ENCODE measurements at regions not wholly inside any gene's neighbourhood (a gene's known extent, or its start where the extent isn't known, plus 50 kb on each side); places are given as distances from the start of the nearest gene placed in this dataset.

DNA sequence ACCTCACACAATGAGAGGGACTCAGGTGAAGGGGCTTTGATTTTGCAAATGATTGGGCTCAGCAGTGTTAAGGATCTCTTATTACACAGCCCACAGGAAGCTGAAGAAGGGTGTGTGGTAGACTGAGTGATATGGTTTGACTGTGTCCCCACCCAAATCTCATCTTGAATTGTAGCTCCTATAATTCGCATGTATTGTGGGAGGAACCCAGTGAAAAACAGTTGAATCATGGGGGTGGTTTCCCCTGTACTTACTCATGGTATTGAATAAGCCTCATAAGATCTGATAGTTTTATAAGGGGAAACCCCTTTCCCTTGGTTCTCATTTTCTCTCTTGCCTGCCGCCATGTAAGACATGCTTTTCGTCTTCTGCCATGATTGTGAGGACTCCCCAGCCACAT, 132.5 kb upstream of the FBXL7 start:
- TF ChIP-seq POLR2AphosphoS5 (IDR thresholded peaks at IDR 0.05; ENCODE audit: low read depth, low read length) (no peak), EZH2 (IDR thresholded peaks at IDR 0.05; ENCODE audit: low read depth, low read length, severe bottlenecking) (no peak), MAFK (IDR thresholded peaks at IDR 0.05; ENCODE audit: low read depth, low read length) (no peak), EP300 (IDR thresholded peaks at IDR 0.05; ENCODE audit: borderline replicate concordance in 1 of 2, low read depth in 2 of 2, low read length in 2 of 2) (no peak), BRCA1 (IDR thresholded peaks at IDR 0.05; ENCODE audit: low read depth, low read length) (no peak), POLR2A (IDR thresholded peaks at IDR 0.05; ENCODE audit: control extremely low read depth in 1 of 2, low read depth in 2 of 2, low read length in 2 of 2) (no peak), TCF12 (IDR thresholded peaks at IDR 0.05; ENCODE audit: low read depth, low read length) (no peak), HDAC6 (IDR thresholded peaks at IDR 0.05; ENCODE audit: low read depth, low read length) (no peak), ZNF274 (IDR thresholded peaks at IDR 0.05; ENCODE audit: borderline replicate concordance, extremely low read depth, low read length) (no peak)
- TF ChIP-seq, protein P1, sequence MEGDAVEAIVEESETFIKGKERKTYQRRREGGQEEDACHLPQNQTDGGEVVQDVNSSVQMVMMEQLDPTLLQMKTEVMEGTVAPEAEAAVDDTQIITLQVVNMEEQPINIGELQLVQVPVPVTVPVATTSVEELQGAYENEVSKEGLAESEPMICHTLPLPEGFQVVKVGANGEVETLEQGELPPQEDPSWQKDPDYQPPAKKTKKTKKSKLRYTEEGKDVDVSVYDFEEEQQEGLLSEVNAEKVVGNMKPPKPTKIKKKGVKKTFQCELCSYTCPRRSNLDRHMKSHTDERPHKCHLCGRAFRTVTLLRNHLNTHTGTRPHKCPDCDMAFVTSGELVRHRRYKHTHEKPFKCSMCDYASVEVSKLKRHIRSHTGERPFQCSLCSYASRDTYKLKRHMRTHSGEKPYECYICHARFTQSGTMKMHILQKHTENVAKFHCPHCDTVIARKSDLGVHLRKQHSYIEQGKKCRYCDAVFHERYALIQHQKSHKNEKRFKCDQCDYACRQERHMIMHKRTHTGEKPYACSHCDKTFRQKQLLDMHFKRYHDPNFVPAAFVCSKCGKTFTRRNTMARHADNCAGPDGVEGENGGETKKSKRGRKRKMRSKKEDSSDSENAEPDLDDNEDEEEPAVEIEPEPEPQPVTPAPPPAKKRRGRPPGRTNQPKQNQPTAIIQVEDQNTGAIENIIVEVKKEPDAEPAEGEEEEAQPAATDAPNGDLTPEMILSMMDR (IDR thresholded peaks at IDR 0.05; ENCODE audit: control extremely low read depth in 1 of 3, insufficient read depth in 1 of 3, low read depth in 1 of 3, low read length in 3 of 3): no peak
- TF ChIP-seq, protein P2, sequence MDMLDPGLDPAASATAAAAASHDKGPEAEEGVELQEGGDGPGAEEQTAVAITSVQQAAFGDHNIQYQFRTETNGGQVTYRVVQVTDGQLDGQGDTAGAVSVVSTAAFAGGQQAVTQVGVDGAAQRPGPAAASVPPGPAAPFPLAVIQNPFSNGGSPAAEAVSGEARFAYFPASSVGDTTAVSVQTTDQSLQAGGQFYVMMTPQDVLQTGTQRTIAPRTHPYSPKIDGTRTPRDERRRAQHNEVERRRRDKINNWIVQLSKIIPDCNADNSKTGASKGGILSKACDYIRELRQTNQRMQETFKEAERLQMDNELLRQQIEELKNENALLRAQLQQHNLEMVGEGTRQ (IDR thresholded peaks at IDR 0.05; ENCODE audit: low read length): no peak
- TF ChIP-seq, protein P3, sequence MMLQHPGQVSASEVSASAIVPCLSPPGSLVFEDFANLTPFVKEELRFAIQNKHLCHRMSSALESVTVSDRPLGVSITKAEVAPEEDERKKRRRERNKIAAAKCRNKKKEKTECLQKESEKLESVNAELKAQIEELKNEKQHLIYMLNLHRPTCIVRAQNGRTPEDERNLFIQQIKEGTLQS (IDR thresholded peaks at IDR 0.05; ENCODE audit: insufficient read depth, low read depth, low read length): no peak

Measured in H1 (cell line).